Activated CD4-positive, alpha-beta T cell treated with anti-CD3 and anti-CD28 coated beads, Interleukin-2, amount 50 U/mL, for 1 hour (primary cell): ENCODE measurements at regions not wholly inside any gene's neighbourhood (a gene's known extent, or its start where the extent isn't known, plus 50 kb on each side); places are given as distances from the start of the nearest gene placed in this dataset.

Experiments used
- DNase-seq: peaks from one replicate; pipeline ENCODE4 v3.0.0-alpha.2; 2020

GRCh38 chr17:77507111-77507885, 366.5 kb downstream of the SEC14L1 start:
- no peak for DNase-seq

- no peak for DNase-seq
Observed at GRCh38 chr17:77508047-77508715, 367.4 kb downstream of the SEC14L1 start.

- DNase-seq: no peak
Observed at GRCh38 chr17:77509089-77509488, 368.3 kb downstream of the SEC14L1 start.

- DNase-seq: no peak
Observed at GRCh38 chr17:77509599-77509998, 368.8 kb downstream of the SEC14L1 start.

- no peak for DNase-seq
Observed at GRCh38 chr17:77510133-77510796, 369.5 kb downstream of the SEC14L1 start.

GRCh38 chr17:77511514-77512061, 370.8 kb downstream of the SEC14L1 start:
- no peak for DNase-seq

- DNase-seq: no peak
Observed at GRCh38 chr17:77512062-77512946, 371.5 kb downstream of the SEC14L1 start.

- no peak for DNase-seq
Observed at GRCh38 chr17:77513045-77513444, 372.3 kb downstream of the SEC14L1 start.

- no peak for DNase-seq
Observed at GRCh38 chr17:77515227-77515626, 374.5 kb downstream of the SEC14L1 start.

- DNase-seq: no peak
Observed at GRCh38 chr17:77516902-77517301, 376.1 kb downstream of the SEC14L1 start.

GRCh38 chr17:77521076-77521475, 380.3 kb downstream of the SEC14L1 start:
- DNase-seq: no peak

- DNase-seq: no peak
Observed at GRCh38 chr17:77523540-77523939, 382.8 kb downstream of the SEC14L1 start.

GRCh38 chr17:77526259-77526711, 385.5 kb downstream of the SEC14L1 start:
- no peak for DNase-seq

GRCh38 chr17:77526728-77527350, 386.1 kb downstream of the SEC14L1 start:
- no peak for DNase-seq

GRCh38 chr17:77527409-77527808, 386.6 kb downstream of the SEC14L1 start:
- DNase-seq: no peak

GRCh38 chr17:77527836-77528505, 387.2 kb downstream of the SEC14L1 start:
- DNase-seq: no peak

- DNase-seq: peak; percentile 6
Observed at GRCh38 chr17:77528516-77529327, 388.0 kb downstream of the SEC14L1 start.

- no peak for DNase-seq
Observed at GRCh38 chr17:77529328-77529650, 388.5 kb downstream of the SEC14L1 start.

- DNase-seq: no peak
Observed at GRCh38 chr17:77530591-77530990, 389.8 kb downstream of the SEC14L1 start.

GRCh38 chr17:77531002-77531401, 390.2 kb downstream of the SEC14L1 start:
- DNase-seq: no peak

- DNase-seq: no peak
Observed at GRCh38 chr17:77531641-77532040, 390.9 kb downstream of the SEC14L1 start.
